Chondrocyte (in vitro differentiated cells): ENCODE measurements at regions not wholly inside any gene's neighbourhood (a gene's known extent, or its start where the extent isn't known, plus 50 kb on each side); places are given as distances from the start of the nearest gene placed in this dataset.
A peak's percentile ranks its signal among the peaks of the same experiment; 100 is the strongest.

Source experiments
- DNase-seq: peaks from one replicate; pipeline ENCODE4 v3.0.0; 2021; ENCODE audit warnings: mixed read lengths, low spot score
- H3K27ac Mint-ChIP-seq: one replicate; pipeline ENCODE4 v1.8.0; 2021; ENCODE audit warnings: mild to moderate bottlenecking, moderate library complexity, mixed read lengths; ENCODE audit not compliant: unreplicated experiment
- H3K27me3 Mint-ChIP-seq: 2 replicates; pipeline ENCODE4 v1.8.0; 2021; ENCODE audit warnings: low read depth, mixed read lengths
- H3K36me3 Mint-ChIP-seq: 2 replicates; pipeline ENCODE4 v1.8.0; 2021; ENCODE audit warnings: low read depth, mixed read lengths
- H3K4me1 Mint-ChIP-seq: 2 replicates; pipeline ENCODE4 v1.8.0; 2021; ENCODE audit warnings: low read depth, mild to moderate bottlenecking, mixed read lengths
- H3K4me3 Mint-ChIP-seq: one replicate; pipeline ENCODE4 v1.8.0; 2021; ENCODE audit warnings: mild to moderate bottlenecking, moderate library complexity, mixed read lengths; ENCODE audit not compliant: unreplicated experiment
- H3K9me3 Mint-ChIP-seq: 2 replicates; pipeline ENCODE4 v1.8.0; 2021; ENCODE audit warnings: low read depth, mixed read lengths
- TF ChIP-seq, protein P1 (sequence below): fragments of 200-600 bp; sonication (generic); IDR thresholded peaks from 2 replicates; pipeline ENCODE4 v1.5.0; 2021; ENCODE audit warnings: antibody characterized with exemption, mild to moderate bottlenecking, moderate library complexity

DNA sequence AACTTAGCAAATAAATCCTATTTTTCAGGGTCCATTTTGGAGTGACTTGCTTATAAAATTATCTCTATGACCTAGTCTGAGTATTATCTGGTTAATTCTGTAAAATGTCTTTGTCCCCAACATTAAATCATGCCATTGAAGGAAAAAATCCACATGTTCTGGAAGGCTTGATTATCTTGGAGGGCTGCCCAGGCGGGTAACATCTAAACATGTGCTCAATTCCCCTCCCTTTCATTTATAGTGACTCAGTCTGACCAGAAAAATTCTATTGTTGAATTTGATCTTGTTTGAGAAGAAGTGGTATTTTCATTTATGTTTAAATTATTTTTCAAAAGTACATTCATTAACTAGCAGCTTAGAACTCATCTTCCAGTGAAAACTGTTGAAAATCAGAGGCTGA lies 55.4 kb upstream of the SLC10A7 start:
- Mint-ChIP-seq H3K4me1 (peaks cover 8% of the 10 kb centered on the region), H3K27ac (no peak overlapping the region), H3K27me3 (peaks cover 4% of the 10 kb centered on the region), H3K36me3 (no peaks in the 10 kb centered on the region), H3K9me3 (no peaks in the 10 kb centered on the region), H3K4me3 (no peak overlapping the region)
- TF ChIP-seq, protein P1, sequence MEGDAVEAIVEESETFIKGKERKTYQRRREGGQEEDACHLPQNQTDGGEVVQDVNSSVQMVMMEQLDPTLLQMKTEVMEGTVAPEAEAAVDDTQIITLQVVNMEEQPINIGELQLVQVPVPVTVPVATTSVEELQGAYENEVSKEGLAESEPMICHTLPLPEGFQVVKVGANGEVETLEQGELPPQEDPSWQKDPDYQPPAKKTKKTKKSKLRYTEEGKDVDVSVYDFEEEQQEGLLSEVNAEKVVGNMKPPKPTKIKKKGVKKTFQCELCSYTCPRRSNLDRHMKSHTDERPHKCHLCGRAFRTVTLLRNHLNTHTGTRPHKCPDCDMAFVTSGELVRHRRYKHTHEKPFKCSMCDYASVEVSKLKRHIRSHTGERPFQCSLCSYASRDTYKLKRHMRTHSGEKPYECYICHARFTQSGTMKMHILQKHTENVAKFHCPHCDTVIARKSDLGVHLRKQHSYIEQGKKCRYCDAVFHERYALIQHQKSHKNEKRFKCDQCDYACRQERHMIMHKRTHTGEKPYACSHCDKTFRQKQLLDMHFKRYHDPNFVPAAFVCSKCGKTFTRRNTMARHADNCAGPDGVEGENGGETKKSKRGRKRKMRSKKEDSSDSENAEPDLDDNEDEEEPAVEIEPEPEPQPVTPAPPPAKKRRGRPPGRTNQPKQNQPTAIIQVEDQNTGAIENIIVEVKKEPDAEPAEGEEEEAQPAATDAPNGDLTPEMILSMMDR: no peak
- no peak for DNase-seq

DNA sequence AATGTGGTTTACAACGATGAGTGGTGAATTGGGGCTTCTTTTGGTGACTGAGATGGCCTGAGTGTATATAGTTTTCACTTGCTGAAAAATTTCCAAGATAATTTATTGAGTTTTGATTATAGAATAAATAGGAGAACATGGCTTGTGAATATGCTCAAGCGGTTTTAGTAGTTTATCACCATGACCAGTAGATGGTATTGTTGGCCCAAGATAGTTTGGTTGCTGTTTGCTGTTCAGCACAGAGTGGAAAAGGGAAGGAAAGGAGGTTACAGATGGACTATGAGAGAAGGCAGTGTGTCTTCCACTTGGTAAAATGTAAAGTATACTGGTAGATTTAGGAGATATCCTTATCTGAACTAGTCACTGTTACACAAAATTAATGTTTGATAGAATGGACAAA lies 55.8 kb upstream of the POU4F2 start:
- no peaks in the 10 kb centered on the region for H3K4me1 Mint-ChIP-seq
- H3K36me3 Mint-ChIP-seq: no peaks in the 10 kb centered on the region
- H3K9me3 Mint-ChIP-seq: no peaks in the 10 kb centered on the region

DNA sequence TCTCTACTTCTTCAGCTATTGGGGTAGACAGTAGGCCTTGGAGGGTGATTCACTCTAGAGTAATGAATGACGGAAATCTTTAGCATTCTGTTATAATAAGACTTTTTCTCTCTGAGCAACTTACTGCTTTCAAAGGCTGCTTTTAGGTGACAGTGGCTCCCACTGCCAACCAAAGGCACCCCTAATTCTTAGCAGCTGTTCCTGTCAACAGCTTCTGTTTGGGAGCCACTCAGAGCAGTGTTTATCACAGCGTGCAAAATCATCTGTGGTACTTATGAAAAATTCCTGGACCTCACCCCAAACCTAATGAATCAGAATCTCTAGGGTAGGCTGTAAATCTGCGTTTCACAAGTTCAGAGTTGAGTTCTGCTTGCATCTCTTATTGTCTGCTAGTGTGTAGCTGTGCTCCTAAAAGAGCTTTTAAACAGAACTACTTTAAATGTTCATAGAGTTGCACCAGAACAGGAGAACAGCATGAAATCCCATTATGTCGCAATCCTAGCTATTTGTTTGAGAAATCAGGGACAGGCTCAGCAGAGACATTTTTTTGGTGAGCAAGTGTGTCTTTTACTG lies 52.8 kb upstream of the POU4F2 start:
- Mint-ChIP-seq H3K4me1 (no peaks in the 10 kb centered on the region), H3K27ac (no peak overlapping the region), H3K4me3 (no peak overlapping the region), H3K36me3 (no peaks in the 10 kb centered on the region), H3K9me3 (no peaks in the 10 kb centered on the region), H3K27me3 (peaks cover 3% of the 10 kb centered on the region)
- DNase-seq: no peak
- TF ChIP-seq, protein P1: no peak

More for the DNA sequence above, 55.8 kb upstream of the POU4F2 start:
- TF ChIP-seq, protein P1: peak; percentile 23
- H3K27me3 Mint-ChIP-seq: peaks cover 3% of the 10 kb centered on the region
- no peak for DNase-seq
- no peak overlapping the region for H3K27ac Mint-ChIP-seq
- H3K4me3 Mint-ChIP-seq: no peak overlapping the region
